ENCODE measurements at regions not wholly inside any gene's neighbourhood (a gene's known extent, or its start where the extent isn't known, plus 50 kb on each side); places are given as distances from the start of the nearest gene placed in this dataset.

DNA sequence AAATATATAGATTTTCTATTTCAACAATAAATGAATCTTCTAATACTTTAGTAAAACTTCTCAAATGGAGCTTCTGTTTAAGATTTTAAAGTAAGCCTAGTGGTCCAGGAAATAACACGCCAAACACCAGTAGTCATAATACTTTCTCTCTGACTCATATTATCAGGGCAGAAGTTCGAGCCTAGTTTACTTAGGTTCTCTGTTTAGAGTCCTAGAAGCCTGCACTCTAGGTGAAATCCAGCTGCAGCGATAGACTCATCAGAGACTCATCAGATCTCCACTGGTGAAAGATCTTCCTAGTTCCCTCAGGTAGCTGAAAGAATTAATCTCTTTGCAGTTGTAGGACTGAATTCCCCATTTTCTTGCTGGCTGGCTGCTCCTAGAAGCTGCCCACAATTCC is 552.5 kb upstream of the ROBO2 start:
- DNase-seq (ENCODE audit: low spot score in 2 of 2) = no peak
- Histone ChIP-seq H3K27me3 (no peaks in the 10 kb centered on the region), H3K36me3 (no peaks in the 10 kb centered on the region), H3K27ac (no peak overlapping the region), H3K4me1 (no peaks in the 10 kb centered on the region), H3K4me3 (no peak overlapping the region), H3K9me3 (no peaks in the 10 kb centered on the region)
- intact Hi-C loops (cut with DNase I) = no loop called here
- TF ChIP-seq, protein P1, sequence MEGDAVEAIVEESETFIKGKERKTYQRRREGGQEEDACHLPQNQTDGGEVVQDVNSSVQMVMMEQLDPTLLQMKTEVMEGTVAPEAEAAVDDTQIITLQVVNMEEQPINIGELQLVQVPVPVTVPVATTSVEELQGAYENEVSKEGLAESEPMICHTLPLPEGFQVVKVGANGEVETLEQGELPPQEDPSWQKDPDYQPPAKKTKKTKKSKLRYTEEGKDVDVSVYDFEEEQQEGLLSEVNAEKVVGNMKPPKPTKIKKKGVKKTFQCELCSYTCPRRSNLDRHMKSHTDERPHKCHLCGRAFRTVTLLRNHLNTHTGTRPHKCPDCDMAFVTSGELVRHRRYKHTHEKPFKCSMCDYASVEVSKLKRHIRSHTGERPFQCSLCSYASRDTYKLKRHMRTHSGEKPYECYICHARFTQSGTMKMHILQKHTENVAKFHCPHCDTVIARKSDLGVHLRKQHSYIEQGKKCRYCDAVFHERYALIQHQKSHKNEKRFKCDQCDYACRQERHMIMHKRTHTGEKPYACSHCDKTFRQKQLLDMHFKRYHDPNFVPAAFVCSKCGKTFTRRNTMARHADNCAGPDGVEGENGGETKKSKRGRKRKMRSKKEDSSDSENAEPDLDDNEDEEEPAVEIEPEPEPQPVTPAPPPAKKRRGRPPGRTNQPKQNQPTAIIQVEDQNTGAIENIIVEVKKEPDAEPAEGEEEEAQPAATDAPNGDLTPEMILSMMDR (IDR thresholded peaks at IDR 0.05) = no peak

DNA sequence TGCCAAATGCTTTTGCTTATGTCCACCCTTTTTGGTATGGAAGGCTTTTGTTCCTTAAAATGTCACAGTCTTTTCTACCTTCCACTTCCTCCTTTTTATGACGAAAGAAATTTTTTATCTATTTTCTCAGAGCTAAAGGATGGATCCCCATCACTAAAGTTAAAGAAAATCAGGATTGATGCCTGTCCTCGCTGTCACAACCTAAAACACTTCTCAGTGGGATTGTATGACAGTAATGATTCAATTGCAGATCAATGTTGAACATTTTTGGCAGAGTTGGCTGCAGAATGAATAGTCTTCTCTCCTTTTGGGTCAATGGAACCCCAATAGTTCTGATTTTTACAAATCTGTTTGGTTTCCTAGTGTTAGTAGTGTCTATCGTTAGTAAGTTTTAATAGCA is 549.8 kb upstream of the ROBO2 start:
- no peaks in the 10 kb centered on the region for H3K9me3 ChIP-seq
- no peaks in the 10 kb centered on the region for H3K36me3 ChIP-seq
- H3K27me3 ChIP-seq = no peaks in the 10 kb centered on the region
- H3K4me1 ChIP-seq = no peaks in the 10 kb centered on the region
- no peak overlapping the region for H3K27ac ChIP-seq
- TF ChIP-seq, protein P1 (IDR thresholded peaks at IDR 0.05) = no peak
- no peak for DNase-seq (ENCODE audit: low spot score in 2 of 2)
- intact Hi-C loops (cut with DNase I) = no loop called here
- no peak overlapping the region for H3K4me3 ChIP-seq

DNA sequence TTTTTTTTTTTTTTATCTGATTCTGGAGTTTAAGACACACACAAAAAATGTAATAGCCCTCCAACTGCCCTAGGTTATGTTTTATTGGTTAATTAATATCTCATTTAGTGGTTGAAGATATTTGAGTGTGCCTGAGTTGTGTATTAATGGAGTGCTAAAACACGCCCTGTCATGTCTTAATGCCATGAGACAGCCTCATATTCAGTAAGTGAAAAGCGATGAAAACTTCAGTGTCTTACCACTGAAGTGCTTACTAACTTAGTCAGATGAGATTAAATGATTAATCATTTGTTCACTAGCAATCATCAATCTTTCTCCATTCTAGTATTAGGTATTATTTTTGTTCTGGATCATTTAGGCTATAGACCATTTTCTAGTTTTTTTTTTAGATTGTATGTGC is 544.7 kb upstream of the ROBO2 start:
- H3K36me3 ChIP-seq = no peaks in the 10 kb centered on the region
- DNase-seq (ENCODE audit: low spot score in 2 of 2) = no peak
- intact Hi-C loops (cut with DNase I) = no loop called here
- H3K27ac ChIP-seq = no peak overlapping the region
- no peaks in the 10 kb centered on the region for H3K4me1 ChIP-seq
- TF ChIP-seq, protein P1 (IDR thresholded peaks at IDR 0.05) = no peak
- no peaks in the 10 kb centered on the region for H3K9me3 ChIP-seq
- no peaks in the 10 kb centered on the region for H3K27me3 ChIP-seq
- no peak overlapping the region for H3K4me3 ChIP-seq

DNA sequence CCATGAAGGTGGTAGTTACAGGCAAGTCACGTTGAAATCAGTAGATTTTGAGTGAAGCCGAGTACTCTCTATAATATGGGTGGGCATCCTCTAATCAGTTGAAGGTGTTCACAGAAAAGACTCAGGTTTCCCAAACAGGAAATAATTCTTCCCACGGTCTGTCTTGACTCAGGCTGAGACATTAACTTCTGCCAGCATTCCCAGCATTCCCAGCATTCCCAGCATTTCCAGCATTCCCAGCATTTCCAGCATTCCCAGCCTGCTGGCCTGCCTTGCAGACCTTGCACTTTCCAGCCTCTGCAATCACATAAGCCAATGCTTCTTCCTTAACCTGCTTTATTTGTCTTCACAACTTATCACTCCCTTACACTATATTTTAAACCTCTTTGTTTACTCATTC is 542.3 kb upstream of the ROBO2 start:
- H3K27ac ChIP-seq = no peak overlapping the region
- H3K4me3 ChIP-seq = no peak overlapping the region
- H3K36me3 ChIP-seq = no peaks in the 10 kb centered on the region
- no peaks in the 10 kb centered on the region for H3K9me3 ChIP-seq
- DNase-seq (ENCODE audit: low spot score in 2 of 2) = no peak
- H3K4me1 ChIP-seq = no peaks in the 10 kb centered on the region
- TF ChIP-seq, protein P1 (IDR thresholded peaks at IDR 0.05) = no peak
- H3K27me3 ChIP-seq = no peaks in the 10 kb centered on the region
- intact Hi-C loops (cut with DNase I) = no loop called here

DNA sequence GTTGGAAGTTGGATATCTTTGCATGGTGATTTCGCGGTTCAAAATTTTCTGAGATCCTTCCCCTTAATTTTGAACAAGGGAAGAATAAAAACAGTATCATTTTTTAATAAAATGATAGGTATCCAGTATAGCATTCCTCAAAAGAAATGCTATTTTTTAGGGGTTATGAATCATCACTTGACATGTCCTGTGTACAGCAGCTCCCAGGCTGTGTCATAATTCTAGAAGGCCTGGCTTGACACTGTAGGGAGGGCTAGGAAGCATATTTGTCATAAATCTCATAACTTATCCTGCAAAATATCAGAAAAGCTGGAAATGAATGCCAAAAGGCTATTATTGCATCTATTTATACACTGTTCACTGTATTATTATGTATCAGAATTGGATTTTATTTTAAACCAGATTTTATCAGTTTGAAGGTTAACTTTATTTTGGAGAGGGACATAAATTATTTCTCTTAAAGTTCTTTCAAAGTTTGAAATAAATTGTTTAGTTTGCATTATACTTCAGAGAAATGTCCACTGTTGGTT is 539.1 kb upstream of the ROBO2 start:
- intact Hi-C loops (cut with DNase I) = no loop called here
- Histone ChIP-seq H3K4me3 (no peak overlapping the region), H3K36me3 (no peaks in the 10 kb centered on the region), H3K27ac (no peak overlapping the region), H3K9me3 (no peaks in the 10 kb centered on the region), H3K27me3 (no peaks in the 10 kb centered on the region), H3K4me1 (no peaks in the 10 kb centered on the region)
- no peak for DNase-seq (ENCODE audit: low spot score in 2 of 2)
- TF ChIP-seq, protein P1 (IDR thresholded peaks at IDR 0.05) = no peak

DNA sequence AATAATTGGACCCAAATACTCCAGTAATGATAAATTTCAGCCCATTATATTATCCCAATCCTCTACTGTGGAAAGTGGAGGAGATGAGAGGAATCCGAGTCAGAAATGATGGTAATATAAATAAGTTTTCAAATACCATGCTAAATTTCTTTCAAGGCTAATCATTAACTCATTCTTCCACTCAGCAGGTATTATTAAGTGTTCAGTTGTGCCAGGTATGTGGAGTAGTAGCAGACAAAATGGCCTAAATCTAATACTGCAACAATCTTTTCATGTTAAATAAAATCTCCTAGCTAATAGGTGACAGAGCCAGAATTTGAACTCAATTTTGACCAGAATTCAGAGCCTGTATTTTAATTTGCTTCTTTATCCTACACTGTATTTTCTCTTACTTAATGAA is 538.6 kb upstream of the ROBO2 start:
- Histone ChIP-seq H3K27me3 (no peaks in the 10 kb centered on the region), H3K4me1 (no peaks in the 10 kb centered on the region), H3K9me3 (no peaks in the 10 kb centered on the region), H3K36me3 (no peaks in the 10 kb centered on the region), H3K27ac (no peak overlapping the region), H3K4me3 (no peak overlapping the region)
- intact Hi-C loops (cut with DNase I) = no loop called here
- TF ChIP-seq, protein P1 (IDR thresholded peaks at IDR 0.05) = no peak
- no peak for DNase-seq (ENCODE audit: low spot score in 2 of 2)

Data from ascending aorta (tissue), 2 donors.